ENCODE measurements at regions not wholly inside any gene's neighbourhood (a gene's known extent, or its start where the extent isn't known, plus 50 kb on each side); places are given as distances from the start of the nearest gene placed in this dataset.

GRCh38 chr1:55723001-55723400 lies 507.8 kb upstream of the USP24 start:
- TF ChIP-seq CTCF (IDR thresholded peaks at IDR 0.05 in 8 of 11, conservative IDR thresholded peaks at IDR 0.05 in 3 of 11), result no peak
- no peak for TF ChIP-seq POLR2A (IDR thresholded peaks at IDR 0.05)
- no peak for TF ChIP-seq POLR2AphosphoS5 (IDR thresholded peaks at IDR 0.05)
